ENCODE measurements at regions not wholly inside any gene's neighbourhood (a gene's known extent, or its start where the extent isn't known, plus 50 kb on each side); places are given as distances from the start of the nearest gene placed in this dataset.

DNA sequence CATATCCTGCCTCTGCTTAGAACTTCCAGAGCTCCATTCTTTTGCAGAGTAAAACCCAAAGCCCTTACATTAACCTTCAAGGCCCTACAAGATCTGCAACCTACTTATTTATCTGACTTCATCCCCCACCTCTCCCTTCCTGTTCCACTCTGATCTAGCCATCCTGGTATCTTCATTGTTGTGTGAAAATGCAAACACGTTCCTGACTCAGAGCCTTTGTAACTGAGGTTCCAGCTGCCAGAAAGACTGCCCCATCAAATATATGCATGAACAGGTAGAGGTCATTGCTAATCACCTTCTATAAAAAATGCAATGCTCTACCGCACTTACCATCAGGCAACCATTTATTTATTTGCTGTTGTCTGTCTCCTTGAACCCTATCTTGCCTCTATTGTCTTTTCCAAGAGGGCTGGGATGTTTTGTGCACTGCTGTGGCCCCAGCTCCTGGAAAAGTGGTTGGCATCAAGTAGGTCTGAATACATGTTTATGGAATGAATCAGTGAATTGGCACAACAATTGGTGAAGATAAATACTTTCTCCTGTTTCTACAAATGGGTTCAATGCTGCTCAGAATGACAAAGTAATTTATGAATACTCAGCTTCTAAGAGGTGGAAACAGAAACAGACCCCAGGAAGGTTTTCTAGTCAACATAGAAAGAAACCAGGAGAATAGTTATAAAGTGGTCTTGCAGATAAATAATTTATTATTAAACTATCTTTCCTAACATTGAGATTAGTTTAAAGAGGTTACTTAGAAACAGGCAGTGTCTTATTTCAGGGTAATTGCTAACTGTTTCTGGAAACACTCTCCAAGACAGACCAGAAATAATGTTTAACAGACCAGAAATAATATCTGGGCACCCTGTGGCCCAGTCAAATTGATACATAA, 230.6 kb upstream of the CD180 start:
- ATAC-seq (no peak; the same call in 1 of the 2 replicates), DNase-seq (ENCODE audit: low spot score) (no peak)
- no peak overlapping the region for H3K27ac Mint-ChIP-seq
- peaks cover 14% of the 10 kb centered on the region; the same call in 1 of the 2 replicates for H3K9me3 Mint-ChIP-seq
- ChIA-PET CTCF (no interaction called here), POLR2A (no interaction called here)
- H3K4me1 Mint-ChIP-seq: peaks cover 8% of the 10 kb centered on the region
- no peaks in the 10 kb centered on the region for H3K36me3 Mint-ChIP-seq
- H3K4me3 Mint-ChIP-seq: no peak overlapping the region
- TF ChIP-seq, protein P1, sequence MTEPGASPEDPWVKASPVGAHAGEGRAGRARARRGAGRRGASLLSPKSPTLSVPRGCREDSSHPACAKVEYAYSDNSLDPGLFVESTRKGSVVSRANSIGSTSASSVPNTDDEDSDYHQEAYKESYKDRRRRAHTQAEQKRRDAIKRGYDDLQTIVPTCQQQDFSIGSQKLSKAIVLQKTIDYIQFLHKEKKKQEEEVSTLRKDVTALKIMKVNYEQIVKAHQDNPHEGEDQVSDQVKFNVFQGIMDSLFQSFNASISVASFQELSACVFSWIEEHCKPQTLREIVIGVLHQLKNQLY (CRISPR knock-in tag; IDR thresholded peaks at IDR 0.05): no peak
- TF ChIP-seq ESRRA (CRISPR knock-in tag; IDR thresholded peaks at IDR 0.05; ENCODE audit: borderline replicate concordance): no peak
- TF ChIP-seq ZNF396 (CRISPR knock-in tag; IDR thresholded peaks at IDR 0.05; ENCODE audit: borderline replicate concordance): no peak
- TF ChIP-seq ZNF317 (CRISPR knock-in tag; IDR thresholded peaks at IDR 0.05; ENCODE audit: borderline replicate concordance, low read depth): no peak
- TF ChIP-seq, protein P2, sequence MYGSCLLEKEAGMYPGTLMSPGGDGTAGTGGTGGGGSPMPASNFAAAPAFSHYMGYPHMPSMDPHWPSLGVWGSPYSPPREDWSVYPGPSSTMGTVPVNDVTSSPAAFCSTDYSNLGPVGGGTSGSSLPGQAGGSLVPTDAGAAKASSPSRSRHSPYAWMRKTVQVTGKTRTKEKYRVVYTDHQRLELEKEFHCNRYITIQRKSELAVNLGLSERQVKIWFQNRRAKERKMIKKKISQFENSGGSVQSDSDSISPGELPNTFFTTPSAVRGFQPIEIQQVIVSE (CRISPR knock-in tag; IDR thresholded peaks at IDR 0.05; ENCODE audit: borderline replicate concordance): no peak
- TF ChIP-seq KAT7 (CRISPR knock-in tag; IDR thresholded peaks at IDR 0.05; ENCODE audit: borderline replicate concordance): no peak
- no peak for TF ChIP-seq ZNF219 (CRISPR knock-in tag; IDR thresholded peaks at IDR 0.05; ENCODE audit: borderline replicate concordance)
- H3K27me3 Mint-ChIP-seq (ENCODE audit: low read depth): no peaks in the 10 kb centered on the region

DNA sequence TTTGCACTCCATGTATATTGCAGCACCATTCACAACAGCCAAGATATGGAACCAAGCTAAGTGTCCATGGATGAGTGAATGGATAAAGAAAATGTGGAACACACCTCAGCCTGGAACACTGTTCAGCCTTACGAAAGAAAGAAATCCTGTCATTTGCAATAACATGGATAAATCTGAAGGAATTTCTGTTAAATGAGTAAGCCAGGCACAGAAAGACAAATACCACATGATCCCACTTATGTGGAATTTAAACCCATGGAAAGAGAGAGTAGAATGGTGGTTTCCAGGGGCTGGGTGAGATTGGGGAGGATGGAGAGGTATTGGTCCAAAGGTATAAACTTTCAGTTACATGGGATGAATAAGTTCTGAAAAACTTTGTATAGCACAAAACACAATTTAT, 228.9 kb upstream of the CD180 start:
- POLR2A ChIA-PET: interaction anchor here (0.7 kb wide), 1 partner anchor 14 kb away, joined by 5 read pairs; no protein-coding TSS in a partner anchor
- no peak overlapping the region for H3K4me3 Mint-ChIP-seq
- peaks cover 8% of the 10 kb centered on the region for H3K4me1 Mint-ChIP-seq
- TF ChIP-seq, protein P3, sequence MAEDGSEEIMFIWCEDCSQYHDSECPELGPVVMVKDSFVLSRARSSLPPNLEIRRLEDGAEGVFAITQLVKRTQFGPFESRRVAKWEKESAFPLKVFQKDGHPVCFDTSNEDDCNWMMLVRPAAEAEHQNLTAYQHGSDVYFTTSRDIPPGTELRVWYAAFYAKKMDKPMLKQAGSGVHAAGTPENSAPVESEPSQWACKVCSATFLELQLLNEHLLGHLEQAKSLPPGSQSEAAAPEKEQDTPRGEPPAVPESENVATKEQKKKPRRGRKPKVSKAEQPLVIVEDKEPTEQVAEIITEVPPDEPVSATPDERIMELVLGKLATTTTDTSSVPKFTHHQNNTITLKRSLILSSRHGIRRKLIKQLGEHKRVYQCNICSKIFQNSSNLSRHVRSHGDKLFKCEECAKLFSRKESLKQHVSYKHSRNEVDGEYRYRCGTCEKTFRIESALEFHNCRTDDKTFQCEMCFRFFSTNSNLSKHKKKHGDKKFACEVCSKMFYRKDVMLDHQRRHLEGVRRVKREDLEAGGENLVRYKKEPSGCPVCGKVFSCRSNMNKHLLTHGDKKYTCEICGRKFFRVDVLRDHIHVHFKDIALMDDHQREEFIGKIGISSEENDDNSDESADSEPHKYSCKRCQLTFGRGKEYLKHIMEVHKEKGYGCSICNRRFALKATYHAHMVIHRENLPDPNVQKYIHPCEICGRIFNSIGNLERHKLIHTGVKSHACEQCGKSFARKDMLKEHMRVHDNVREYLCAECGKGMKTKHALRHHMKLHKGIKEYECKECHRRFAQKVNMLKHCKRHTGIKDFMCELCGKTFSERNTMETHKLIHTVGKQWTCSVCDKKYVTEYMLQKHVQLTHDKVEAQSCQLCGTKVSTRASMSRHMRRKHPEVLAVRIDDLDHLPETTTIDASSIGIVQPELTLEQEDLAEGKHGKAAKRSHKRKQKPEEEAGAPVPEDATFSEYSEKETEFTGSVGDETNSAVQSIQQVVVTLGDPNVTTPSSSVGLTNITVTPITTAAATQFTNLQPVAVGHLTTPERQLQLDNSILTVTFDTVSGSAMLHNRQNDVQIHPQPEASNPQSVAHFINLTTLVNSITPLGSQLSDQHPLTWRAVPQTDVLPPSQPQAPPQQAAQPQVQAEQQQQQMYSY (CRISPR knock-in tag; IDR thresholded peaks at IDR 0.05): no peak
- no peak for TF ChIP-seq NFYB (CRISPR knock-in tag; conservative IDR thresholded peaks at IDR 0.05; ENCODE audit: low read depth)
- no peak for TF ChIP-seq FOXJ3 (CRISPR knock-in tag; IDR thresholded peaks at IDR 0.05; ENCODE audit: borderline replicate concordance)
- TF ChIP-seq FOXP1 (CRISPR knock-in tag; IDR thresholded peaks at IDR 0.05; ENCODE audit: borderline replicate concordance): no peak
- no peak for TF ChIP-seq ESRRA (CRISPR knock-in tag; IDR thresholded peaks at IDR 0.05; ENCODE audit: borderline replicate concordance)
- TF ChIP-seq ZBTB21 (CRISPR knock-in tag; IDR thresholded peaks at IDR 0.05; ENCODE audit: borderline replicate concordance): no peak
- TF ChIP-seq ELF4 (CRISPR knock-in tag; IDR thresholded peaks at IDR 0.05; ENCODE audit: low read depth): no peak
- TF ChIP-seq, protein P4, sequence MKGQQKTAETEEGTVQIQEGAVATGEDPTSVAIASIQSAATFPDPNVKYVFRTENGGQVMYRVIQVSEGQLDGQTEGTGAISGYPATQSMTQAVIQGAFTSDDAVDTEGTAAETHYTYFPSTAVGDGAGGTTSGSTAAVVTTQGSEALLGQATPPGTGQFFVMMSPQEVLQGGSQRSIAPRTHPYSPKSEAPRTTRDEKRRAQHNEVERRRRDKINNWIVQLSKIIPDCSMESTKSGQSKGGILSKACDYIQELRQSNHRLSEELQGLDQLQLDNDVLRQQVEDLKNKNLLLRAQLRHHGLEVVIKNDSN (CRISPR knock-in tag; IDR thresholded peaks at IDR 0.05): no peak
- TF ChIP-seq SMAD3 (CRISPR knock-in tag; IDR thresholded peaks at IDR 0.05; ENCODE audit: borderline replicate concordance): no peak
- no peak for TF ChIP-seq ZNF425 (CRISPR knock-in tag; conservative IDR thresholded peaks at IDR 0.05)
- TF ChIP-seq, protein P5, sequence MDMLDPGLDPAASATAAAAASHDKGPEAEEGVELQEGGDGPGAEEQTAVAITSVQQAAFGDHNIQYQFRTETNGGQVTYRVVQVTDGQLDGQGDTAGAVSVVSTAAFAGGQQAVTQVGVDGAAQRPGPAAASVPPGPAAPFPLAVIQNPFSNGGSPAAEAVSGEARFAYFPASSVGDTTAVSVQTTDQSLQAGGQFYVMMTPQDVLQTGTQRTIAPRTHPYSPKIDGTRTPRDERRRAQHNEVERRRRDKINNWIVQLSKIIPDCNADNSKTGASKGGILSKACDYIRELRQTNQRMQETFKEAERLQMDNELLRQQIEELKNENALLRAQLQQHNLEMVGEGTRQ (CRISPR knock-in tag; IDR thresholded peaks at IDR 0.05): no peak
- no peak for TF ChIP-seq IRF2 (CRISPR knock-in tag; IDR thresholded peaks at IDR 0.05; ENCODE audit: borderline replicate concordance, low read depth)
- TF ChIP-seq CTCF (IDR thresholded peaks at IDR 0.05): no peak
- TF ChIP-seq TEAD4 (CRISPR knock-in tag; IDR thresholded peaks at IDR 0.05): no peak
- no peak for TF ChIP-seq HMGA2 (CRISPR knock-in tag; IDR thresholded peaks at IDR 0.05)
- no peak for TF ChIP-seq ATF3 (CRISPR knock-in tag; conservative IDR thresholded peaks at IDR 0.05)

More for the DNA sequence above, 228.9 kb upstream of the CD180 start:
- H3K36me3 Mint-ChIP-seq: no peaks in the 10 kb centered on the region
- H3K27me3 Mint-ChIP-seq (ENCODE audit: low read depth): peaks cover 3% of the 10 kb centered on the region; the same call in 1 of the 2 replicates
- ATAC-seq (no peak), DNase-seq (ENCODE audit: low spot score) (no peak)
- peaks cover 18% of the 10 kb centered on the region; the same call in 1 of the 2 replicates for H3K9me3 Mint-ChIP-seq
- no peak overlapping the region for H3K27ac Mint-ChIP-seq
- CTCF ChIA-PET: no interaction called here

Measured in WTC11 (cell line).